NCI-H774 (cell line): ENCODE measurements at regions not wholly inside any gene's neighbourhood (a gene's known extent, or its start where the extent isn't known, plus 50 kb on each side); places are given as distances from the start of the nearest gene placed in this dataset.
A peak's percentile ranks its signal among the peaks of the same experiment; 100 is the strongest.
"Not testable (repeated sequence)": the region's sequence is repeated elsewhere in the genome, so short reads cannot be mapped to it uniquely, and the experiment has no call there.

ENCODE experiments used
- DNase-seq: peaks from one replicate; lab custom pipeline; 2025; lab: John Stamatoyannopoulos, UW

DNA sequence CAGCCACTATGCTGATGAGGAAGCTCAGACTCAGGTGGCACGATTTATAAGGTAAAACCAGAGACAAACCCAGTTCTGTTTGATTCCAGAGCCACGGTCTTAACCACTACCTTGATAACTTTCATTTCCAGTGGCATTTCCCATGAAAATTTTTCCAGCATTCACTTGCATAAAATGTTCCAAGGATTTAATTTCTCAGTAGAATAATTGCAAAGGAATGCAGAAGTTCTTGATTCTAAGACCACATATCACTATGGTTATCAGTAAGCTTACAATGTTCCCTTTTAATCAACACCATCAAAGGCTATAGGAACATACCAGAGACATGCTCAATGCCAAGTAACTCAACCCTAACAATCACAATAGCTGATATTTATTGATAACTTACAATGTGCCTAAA is 306.0 kb upstream of the HS3ST5 start:
- no peak for DNase-seq

DNA sequence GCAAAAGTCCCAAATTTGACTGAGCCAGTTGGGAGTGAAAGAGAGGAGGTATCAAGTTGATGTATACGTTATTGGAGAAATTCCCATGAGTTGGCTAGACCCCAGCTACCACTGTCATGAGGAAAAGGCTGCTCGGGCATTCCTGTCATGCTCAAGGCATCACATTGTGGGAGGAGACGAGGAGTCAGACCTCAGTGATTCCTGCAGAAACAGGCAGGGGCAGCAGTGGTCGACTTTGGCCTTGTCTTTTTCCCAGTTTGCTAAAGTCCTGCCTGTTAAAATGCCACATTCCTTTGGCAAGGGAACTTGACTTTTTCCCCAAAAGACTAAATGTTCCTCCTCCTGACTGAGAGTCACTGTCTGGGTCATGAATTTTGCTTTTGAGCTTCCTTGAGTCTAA is 295.5 kb upstream of the HS3ST5 start:
- no peak for DNase-seq

DNA sequence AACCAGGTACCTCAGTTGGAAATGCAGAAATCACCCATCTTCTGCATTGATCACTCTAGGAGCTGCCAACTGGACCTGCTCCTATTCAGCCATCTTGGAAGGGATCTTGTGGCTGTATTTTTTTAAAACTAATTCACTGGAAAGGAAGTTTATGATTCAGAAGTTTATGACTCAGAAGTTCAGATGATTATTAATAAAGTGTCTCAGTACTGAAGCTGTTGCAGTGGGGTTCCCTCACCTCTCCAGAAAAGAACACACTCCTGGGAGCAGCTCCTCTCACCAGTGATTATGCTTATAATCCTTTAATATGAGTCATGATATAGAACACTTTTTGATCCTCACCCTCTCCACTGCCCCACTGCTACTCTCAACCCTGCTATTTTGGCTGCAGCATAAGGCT is 291.2 kb upstream of the HS3ST5 start:
- no peak for DNase-seq

DNA sequence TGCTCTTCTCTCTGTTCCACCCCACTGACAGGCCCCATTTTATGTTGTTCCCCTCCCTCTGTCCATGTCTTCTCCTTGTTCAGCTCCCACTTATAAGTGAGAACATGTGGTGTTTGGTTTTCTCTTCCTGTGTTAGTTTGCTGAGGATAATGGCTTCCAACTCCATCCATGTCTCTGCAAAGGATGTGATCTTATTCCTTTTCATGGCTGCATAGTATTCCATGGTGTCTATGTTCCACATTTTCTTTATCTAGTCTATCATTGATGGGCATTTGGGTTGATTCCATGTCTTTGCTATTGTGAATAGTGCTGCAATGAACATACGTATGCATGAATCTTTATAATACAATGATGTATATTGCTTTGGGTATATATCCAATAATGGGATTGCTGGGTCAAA is 283.4 kb upstream of the HS3ST5 start:
- DNase-seq: not testable (repeated sequence)

DNA sequence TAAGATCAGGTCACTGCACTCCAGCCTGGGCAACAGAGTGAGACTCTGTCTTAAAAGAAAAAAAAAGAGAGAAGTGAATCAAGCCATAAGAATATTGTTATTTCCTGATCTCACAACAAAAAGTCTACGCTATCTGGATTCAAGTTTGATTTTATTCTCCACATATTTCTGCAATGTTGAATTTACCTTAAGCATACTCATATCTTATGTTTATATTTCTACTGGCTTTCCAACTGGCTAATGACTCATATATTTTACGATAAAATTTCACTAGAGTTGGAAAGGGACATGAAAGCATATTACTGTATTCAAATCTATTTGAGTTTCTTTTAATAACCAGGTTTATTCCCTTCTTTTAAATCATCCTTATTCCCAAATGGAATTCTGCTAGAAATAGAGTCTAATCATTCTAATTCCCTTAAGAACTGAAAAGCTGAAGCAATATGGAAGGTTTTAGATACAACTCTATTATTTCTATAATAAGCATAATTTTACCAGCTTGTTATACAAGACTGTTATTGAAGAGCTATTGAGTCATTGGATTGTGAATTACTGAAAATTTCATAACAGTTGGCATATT is 276.9 kb upstream of the HS3ST5 start:
- DNase-seq: no peak

DNA sequence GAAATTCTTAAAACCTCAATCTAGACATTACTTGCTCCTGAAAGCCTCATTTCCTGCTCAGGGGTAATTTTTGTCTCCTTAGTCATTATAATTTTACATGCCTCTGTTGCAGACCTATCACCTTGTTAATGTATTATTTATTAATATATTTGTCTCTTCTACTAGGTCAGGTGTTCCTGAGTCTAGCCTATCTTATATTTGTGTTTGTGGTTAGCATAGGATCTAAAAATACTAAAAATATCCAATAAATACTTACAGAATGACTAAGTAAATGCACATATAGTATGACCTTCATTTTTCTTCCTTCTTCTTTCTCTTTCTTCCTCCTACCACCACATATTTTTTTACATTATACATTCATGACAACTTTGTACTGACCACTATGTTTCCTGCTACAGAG is 268.9 kb upstream of the HS3ST5 start:
- DNase-seq: no peak

DNA sequence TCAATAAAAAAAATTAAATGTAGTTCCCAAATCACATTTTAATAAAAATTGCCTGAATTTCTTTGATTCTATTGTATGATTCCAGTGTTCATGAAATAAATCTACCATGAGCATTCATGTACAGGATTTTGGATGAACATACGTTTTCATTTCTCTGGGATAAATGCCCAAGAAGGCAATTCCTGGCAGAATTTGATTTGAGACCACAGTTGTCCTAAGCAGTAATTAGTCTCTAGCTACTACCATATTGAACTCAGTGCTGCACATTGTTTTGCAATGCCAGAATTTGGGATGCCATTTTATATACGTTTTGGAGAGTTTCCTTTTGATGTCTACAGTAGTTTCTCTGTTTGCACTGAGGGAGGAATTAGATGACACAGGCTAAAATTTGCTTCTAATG is 265.3 kb upstream of the HS3ST5 start:
- no peak for DNase-seq

DNA sequence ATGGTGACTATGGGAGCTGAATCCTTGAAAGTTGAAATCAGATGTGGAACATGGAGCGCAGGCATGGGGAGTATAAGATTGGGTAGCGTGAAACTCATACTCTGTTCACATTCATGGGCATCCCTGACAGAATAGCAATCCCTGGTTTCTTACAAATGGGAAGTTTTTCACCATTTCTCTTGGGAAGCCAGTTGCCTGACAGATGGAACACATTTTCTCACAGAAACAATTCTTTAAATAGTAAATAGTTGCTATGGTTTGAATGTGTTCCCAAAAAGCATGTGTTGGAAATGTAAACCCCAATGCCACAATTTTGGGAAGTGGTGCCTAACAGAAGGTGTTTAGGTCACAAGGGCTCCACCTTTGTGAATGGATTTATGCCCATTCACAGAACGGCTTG is 262.8 kb upstream of the HS3ST5 start:
- DNase-seq: no peak

DNA sequence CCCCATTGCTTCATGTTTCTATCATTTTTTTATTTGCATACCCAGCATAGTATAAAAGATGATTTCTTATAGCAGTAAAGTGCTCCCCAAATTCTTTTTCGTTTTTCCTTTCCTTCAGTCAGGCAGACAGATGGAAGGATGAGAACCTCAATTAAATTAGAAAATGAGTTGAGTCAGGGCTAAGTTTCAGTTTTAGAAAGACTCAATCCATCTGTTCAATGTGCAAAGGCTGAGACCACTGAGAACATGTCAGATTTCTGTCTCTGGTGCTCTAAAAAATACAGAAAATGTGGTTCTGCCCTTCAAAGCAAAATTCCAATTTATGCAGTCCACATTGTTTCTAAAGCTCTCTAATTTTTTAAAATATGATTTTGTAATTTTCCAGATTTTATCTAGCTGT is 257.6 kb upstream of the HS3ST5 start:
- no peak for DNase-seq

DNA sequence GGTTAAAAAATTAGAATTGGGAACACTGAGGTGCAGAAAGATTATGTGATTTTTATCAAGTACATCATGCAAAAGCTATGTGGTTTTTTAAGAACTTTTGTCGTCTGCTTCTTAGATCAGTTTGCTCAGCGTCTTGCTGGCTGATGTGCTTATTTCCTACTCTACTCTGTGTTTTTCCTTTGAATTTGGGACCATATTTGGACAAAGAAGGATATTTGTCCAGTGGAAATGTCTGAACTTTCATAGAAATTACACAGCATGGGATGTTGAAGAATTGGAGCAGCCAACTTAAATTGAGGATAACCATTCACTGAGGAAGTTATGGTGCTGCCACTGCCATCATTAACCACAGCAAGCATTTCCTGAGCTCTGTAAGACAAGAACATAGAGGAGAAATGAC is 252.8 kb upstream of the HS3ST5 start:
- DNase-seq: no peak

DNA sequence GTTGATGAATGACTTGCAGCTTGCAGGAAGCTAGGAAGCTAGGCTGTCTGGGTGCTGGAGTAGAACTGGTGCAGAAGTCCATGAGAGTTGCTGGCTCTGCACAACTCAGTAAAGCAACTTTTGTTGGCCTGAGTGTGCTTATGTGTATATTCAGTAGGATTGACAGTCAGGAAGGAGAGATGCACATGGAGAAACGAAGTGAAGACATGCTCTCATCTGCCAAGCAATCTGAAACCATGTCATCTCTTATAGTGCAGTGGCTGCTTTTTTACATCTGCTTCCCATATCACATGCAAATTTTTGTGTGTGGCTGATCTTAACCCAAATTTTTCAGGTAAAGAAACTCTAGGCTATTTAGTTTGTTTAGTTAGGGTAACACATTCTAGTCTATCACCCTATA is 252.4 kb upstream of the HS3ST5 start:
- no peak for DNase-seq

DNA sequence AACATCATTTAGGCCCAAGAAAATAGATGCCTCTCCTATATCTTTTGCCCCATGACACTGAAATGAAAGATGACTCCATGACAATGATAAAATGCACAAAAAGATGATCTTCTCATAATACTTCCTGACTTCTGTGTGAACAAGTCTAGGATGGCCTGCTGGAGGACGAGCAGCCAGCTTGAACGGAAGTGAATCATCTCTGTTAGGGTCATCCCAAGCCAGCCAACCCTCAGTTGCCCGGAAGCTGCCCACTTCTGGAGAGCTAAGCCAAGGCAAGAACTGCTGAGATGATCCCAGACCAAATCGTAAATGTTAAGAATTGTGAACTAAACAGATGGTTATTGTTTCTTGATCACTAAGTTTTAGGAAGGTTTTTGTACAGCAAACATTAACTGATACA is 249.7 kb upstream of the HS3ST5 start:
- DNase-seq: no peak

DNA sequence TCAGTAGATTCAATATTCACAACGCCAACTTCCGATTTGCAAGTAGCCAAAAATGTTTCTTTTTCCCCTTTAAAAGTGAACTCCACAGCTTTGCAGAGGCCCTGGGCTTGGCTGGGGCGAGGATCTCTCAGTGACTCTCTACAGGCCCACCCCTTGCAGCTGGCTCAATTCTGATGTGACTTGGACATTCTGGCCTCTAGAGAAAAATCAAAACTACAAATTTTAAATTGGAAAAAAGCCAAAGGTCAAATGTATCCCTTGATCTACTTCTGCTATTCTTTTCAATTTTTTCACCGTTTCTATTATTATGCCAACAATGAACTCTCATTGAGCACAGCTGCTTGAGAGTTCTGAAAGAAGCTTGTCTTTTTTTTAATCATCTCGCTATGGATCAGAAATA is 245.9 kb upstream of the HS3ST5 start:
- no peak for DNase-seq

DNA sequence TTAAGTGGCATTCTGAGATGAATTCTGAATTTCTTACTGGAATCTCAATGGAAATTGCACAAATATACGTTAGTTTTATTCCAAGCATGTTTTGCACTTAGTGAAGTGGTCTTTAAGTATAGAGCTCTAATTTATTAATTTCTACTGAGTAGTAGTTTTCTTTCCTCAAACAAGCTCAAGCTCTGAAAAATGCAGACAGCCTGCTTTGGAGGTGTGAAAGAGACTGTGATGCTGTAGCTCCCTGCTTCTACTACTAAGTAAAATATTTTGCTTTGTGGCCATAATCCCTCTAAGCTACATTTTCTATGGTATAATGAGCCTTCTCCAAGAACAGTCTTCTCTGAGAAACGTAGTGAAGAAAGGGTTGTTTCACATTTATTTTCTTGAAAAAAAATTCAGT is 243.5 kb upstream of the HS3ST5 start:
- DNase-seq: no peak

DNA sequence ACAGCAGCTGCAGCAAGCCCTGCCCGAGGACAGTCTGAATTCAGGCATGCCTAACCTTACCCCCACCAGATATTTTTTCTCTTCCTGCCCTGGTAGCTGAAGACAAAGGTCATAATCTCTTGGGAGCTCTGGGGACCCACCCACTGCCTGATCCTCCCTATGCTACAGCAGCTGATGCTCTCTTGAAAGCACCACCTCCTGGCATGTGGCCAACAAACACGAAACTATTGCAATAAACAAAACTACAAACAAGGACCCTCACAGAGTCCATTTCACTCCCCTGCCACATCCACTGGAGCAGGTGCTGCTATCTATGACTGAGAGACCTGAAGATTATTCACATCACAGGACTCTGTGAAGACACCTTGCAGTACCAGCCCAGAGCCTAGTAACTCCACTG is 238.5 kb upstream of the HS3ST5 start:
- no peak for DNase-seq

DNA sequence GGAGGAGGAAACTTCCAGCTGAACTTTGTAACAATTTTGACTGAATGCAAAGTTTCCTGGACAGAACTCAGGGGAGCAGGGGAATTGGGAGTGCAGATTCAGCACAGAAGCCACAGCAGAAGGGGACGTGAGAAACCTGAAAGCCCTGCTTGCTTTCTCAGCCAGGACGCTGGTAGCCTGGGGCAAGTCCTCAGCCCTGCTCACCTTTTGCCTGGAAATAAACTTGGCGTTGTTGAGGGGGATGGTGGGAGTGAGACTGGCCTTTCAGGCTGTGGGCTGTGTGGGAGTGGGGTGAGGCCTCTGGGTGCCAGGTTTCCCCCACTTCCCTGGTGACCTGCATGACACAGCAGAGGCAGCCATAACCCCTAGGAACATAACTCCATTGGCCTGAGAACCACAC is 238.1 kb upstream of the HS3ST5 start:
- no peak for DNase-seq

DNA sequence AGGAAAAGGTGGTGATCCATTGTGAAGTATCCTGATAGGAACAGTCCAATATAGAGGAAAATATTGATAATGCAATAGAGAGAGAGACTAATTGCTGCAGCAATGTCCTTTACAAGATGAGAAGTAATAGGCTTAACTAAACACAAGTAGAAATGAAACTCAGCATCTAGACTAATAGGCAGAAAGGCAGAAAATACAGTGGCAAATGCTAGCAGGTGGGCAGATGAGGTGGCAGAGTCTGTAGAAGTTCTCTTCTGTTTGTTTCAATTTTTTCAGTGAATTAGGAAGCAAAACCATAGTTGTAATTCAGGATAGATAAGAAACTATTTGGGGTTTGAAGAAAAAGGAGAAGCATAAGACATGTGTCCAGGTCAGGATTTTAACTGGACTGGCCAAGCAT is 236.7 kb upstream of the HS3ST5 start:
- DNase-seq: no peak

DNA sequence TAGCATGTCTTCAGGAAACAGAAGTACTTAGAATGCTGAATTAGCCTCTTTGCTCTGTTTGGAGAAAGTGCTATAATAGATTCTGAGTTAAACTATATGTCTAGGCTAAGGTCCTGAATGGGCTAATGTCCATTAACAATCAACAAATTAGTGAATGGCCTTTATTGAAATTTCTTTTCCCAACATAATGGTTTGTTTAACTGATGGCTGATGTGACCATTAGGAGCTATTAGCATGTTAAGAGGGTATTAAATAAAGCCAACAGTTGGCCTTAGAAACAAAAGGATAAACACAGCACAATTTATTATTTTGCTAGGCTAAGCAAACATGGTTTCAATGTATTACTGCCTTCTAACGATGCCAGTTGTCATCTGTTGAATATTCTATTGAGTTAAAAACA is 234.3 kb upstream of the HS3ST5 start:
- DNase-seq: peak; percentile 97

DNA sequence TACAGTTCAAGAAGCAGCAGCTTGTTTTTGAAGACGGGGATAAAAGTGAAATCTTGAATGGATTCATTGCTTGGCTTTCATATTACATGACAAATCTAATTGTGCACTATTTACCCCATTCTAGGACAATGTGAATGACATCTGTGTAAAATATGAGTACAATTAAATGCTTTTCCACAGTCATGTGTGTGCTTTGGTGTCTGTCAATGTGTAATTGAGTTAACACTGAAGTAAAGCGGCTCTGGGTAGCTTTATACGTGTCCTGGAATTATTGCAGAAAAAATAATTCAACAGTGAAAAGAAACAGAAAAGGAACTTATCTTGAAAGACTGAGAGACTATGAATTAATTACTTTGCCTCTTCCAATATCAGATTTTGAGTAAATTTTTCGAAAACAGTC is 233.5 kb upstream of the HS3ST5 start:
- peak; percentile 50 for DNase-seq

DNA sequence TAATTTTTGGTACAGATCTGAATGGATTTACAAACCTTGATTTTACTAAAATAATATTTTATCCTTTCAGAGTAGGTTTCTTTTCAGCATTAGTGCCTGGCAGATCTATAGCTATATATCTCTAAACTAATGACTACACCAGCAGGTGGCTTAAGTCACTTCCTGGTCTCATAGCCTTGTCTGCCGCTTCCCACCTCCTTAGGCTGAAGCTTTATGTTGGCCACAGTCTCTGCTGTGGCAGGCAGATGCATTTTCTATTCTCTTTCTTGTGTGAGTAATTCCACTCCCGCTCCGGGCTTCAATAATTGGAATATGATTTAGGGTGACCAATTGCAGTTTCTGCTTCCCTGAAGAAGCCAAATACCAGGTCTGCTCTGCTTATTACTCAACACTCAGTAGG is 226.8 kb upstream of the HS3ST5 start:
- DNase-seq: no peak

DNA sequence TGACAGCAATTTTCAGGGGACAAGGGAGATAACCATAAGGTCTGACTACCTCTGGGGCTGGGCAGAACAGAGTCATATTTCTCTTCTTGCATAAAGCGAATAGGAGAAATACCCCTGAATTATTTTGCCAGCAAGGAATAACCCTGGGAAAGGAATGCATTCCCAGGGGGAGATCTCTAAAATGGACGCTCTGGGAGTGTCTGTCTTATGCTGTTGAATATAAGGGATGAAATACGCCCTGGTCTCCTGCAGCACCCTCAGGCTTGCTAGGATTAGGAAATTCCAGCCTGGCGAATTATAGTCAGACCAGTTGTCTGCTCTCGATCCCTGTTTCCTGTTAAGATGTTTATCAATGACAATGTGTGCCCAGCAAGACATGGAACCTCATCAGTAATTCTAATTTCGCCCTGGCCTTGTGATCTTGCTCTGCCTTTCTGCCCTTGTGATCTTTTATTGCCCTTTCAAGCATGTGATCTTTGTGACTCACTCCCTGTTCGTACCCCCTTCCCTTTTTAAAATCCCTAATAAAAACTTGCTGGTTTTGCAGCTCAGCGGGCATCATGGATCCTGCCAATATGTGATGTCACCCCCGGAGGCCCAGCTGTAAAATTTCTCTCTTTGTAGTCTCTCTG is 221.6 kb upstream of the HS3ST5 start:
- DNase-seq: no peak

DNA sequence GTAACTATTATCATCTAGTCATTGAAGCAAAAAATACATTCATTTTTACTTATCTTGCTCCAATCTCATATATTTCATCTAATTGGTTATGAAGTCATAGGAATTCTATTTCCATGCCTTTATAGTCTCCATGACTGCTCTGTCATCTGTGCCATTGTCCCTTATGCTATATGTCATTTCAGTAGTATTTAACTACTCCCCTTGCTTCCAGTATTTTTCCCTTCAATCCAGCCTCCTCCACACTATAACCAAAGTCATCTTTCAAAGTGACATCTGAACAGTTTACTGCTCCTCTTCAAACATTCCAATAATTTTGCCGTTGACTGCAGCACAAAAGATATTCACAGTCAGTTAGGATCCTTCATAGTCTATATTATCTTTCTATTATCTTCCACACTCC is 216.6 kb upstream of the HS3ST5 start:
- DNase-seq: no peak

DNA sequence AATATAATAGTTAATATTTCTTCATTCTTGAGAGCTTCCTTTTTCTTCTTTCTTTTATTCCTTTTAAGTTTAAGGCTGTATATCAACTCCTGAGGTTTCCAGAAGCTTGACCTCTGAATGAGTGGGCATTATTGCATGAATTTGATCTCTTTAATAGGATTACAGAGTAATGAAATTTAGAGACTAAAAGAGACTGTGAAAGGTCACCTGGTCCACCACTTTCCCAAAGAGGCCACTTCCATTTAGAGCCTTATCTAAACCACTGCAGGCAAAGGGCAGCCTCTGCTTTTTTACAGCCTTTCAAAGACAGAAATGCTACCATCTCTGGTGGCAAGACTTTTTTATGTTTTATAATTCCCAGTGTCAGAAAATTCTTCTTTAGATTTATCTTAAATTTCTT is 215.3 kb upstream of the HS3ST5 start:
- DNase-seq: no peak

DNA sequence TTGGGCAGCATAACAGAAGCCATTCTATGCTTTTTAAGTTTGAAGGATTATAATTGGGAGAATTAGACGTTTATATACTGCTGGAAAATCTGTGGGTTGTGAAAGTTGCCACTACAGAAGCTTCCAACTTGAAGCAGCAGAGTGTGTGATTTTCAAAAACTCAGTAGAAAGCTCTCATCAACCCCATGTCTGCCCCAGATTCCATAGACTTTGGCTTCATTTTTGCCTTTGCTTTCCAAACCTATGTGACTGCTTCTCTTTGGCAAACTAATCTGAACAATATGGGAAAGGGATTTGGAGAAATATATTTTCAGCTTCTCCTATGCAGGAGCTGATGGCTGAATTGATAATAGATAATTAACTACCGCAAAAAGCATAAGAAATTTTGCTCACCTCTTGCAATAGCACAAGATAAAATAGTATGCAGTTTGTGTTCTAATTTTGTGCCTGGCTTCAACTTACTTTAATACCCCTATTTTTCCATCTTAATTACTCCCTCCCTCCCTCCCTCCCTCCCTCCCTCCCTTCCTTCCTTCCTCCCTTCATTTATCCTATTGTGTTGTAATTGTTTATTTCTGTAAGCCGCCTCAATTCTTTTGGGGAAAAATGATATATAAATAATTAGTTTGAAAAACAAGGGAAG is 214.1 kb upstream of the HS3ST5 start:
- no peak for DNase-seq
